WI38 (cell line): ENCODE measurements at regions not wholly inside any gene's neighbourhood (a gene's known extent, or its start where the extent isn't known, plus 50 kb on each side); places are given as distances from the start of the nearest gene placed in this dataset.

ENCODE experiments used
- H3K4me3 ChIP-seq: 2 replicates; pipeline ENCODE4 v1.5.1; 2011; ENCODE audit warnings: low read depth, mild to moderate bottlenecking, control low read depth, low read length
- TF ChIP-seq, protein P1 (sequence below): IDR thresholded peaks from 2 replicates; pipeline ENCODE4 v1.5.1; 2012; ENCODE audit warnings: low read depth, mild to moderate bottlenecking, control low read depth, low read length

DNA sequence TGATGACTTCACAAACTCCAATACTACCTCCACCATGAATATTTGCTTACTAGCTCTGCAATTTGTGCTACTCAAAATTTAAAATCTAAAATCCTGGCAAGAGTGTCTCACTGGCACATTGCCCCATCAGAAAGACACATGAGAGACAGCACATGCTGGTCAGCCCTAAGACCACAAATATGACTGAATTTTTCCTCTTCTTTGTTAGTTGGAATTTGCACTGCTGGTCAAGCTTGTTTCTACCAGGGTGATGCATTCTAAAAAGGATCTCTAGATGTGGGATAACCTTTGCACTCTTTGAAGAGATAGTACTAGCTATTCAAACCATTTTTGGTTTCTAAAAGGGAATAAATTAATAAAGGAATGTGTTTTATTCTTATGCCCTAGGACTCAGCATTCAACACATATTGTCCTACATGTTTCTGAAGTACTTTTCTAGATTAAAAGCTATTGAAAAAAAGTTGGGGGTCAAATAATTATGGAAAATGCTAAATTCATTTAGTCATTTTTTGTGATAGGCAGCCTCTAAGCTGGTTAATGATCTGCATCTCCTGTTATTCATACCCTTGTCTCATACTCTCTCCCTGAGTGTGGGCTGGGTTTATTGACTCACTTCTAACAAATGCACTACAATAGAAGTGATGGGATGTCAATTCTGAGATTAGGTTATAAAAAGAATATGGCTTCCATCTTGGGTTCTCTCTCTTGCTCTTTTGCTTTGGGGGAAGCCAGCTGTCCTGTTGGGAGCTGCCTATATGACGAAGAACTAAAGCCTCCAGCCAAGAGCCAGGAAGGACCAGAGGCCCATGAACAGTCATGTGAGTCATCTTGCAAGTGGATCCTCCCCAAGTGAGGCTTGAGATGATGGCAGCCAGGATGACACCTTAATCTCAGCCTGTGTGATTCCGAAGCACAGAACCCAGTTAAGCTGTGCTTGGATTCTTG, 211.5 kb upstream of the CRY1 start:
- TF ChIP-seq, protein P1, sequence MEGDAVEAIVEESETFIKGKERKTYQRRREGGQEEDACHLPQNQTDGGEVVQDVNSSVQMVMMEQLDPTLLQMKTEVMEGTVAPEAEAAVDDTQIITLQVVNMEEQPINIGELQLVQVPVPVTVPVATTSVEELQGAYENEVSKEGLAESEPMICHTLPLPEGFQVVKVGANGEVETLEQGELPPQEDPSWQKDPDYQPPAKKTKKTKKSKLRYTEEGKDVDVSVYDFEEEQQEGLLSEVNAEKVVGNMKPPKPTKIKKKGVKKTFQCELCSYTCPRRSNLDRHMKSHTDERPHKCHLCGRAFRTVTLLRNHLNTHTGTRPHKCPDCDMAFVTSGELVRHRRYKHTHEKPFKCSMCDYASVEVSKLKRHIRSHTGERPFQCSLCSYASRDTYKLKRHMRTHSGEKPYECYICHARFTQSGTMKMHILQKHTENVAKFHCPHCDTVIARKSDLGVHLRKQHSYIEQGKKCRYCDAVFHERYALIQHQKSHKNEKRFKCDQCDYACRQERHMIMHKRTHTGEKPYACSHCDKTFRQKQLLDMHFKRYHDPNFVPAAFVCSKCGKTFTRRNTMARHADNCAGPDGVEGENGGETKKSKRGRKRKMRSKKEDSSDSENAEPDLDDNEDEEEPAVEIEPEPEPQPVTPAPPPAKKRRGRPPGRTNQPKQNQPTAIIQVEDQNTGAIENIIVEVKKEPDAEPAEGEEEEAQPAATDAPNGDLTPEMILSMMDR, result no peak

DNA sequence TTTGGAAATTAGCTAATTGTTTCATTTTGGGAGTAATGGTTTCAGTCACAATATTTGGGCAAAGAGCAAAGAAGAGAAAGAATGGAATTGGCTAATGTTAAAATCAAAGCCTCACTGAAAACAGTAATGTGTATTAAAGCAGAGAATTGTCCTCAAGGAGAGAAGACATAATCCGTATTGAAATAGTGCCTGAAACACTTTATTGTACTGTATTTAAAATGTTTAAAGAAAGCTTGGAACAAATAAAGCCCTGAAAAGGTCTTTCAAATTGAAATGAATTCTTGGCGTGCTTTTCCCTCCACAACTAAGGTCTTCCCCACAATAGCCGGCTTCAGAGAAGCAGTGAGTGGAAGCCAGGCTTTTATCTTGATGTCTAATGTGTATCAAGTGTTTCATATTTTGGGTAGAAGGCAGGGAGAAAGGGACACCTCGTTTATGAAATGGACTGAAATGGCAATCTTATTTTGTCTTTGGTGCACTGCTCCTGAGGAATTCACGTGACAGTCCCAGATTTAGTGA, 212.9 kb upstream of the CRY1 start:
- H3K4me3 ChIP-seq, result no peak overlapping the region
- TF ChIP-seq, protein P1, result no peak

More for the DNA sequence above, 211.5 kb upstream of the CRY1 start:
- H3K4me3 ChIP-seq, result no peak overlapping the region

DNA sequence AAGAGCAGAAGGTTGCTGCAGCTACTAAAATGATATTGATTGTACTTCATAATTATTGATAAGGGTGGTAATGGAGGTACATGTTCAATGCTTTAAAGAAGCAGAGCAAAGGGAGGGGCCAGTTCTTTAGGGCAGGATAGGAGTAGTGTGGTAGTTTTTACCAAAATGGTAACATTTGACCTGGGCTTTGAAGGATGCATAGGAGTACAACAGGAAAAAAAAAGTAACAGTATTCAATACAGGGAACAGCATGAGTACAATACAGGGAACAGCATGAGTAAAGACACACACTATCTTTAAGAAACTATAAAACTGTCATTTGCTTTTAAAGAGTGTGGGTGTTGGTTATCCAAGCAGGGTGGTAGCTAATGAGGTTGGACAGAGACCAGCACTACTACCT, 215.0 kb upstream of the CRY1 start:
- TF ChIP-seq, protein P1, result no peak
- no peak overlapping the region for H3K4me3 ChIP-seq

DNA sequence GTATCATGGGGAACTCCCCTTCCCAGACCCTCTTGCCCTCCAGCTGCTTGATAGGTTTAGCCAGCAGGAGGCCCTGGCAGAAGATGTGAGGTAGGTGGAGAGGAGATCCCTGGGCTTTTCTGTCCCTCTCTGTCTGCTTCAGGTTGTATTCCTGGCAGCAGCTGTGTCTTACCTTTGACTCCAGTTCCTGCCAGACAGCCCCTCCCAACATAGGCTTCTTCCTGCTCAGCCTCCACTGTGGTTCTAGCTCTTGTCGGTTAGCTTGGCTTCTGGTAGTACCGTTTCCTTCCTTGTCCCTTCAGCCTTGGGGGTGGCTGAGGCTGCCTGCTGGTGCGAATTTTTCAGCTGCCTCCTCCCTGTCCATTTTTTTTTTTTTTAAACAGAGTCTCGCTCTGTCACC, 215.7 kb upstream of the CRY1 start:
- H3K4me3 ChIP-seq, result no peak overlapping the region
- TF ChIP-seq, protein P1, result no peak

DNA sequence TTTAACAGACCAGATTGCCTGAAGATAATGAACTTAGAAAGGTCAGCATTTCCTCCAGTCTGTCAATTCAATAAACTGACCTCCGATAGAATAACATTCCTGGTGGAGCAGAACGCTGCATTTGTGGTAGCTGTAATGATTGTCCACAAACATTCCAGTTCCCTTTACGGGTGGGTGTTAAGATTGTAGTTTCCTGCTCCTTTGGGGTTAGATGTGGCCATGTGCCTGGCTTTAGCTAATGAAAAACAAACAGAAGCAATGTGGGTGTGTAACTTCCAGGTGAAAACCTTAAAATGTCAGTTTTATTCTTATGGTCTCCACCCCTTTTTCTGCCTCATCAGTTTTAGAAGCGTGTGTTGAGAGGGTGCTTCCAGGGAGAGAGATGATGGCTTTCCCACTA, 217.3 kb upstream of the CRY1 start:
- TF ChIP-seq, protein P1, result no peak
- no peak overlapping the region for H3K4me3 ChIP-seq

DNA sequence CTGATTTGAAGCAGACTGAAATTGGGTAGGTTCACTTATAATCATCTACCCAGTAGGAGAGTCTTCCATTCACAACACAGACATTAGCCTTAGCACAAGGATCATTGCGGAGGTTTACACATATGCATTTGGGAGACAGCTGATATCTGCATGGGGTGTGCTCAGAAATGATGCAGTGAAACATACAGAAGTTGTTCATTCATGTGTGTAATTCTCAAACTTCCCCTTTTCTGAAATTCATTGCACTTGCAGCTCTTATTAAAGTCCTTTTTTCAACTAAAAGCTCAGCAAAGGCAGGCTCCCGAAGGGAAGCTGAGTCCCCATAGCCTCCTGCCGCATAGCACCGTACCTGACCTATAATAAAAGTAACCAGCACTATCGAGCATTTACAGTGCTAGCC, 218.3 kb upstream of the CRY1 start:
- TF ChIP-seq, protein P1, result no peak
- no peak overlapping the region for H3K4me3 ChIP-seq
